ENCODE measurements at regions not wholly inside any gene's neighbourhood (a gene's known extent, or its start where the extent isn't known, plus 50 kb on each side); places are given as distances from the start of the nearest gene placed in this dataset.
"Not testable (repeated sequence)": the region's sequence is repeated elsewhere in the genome, so short reads cannot be mapped to it uniquely, and the experiment has no call there.

DNA sequence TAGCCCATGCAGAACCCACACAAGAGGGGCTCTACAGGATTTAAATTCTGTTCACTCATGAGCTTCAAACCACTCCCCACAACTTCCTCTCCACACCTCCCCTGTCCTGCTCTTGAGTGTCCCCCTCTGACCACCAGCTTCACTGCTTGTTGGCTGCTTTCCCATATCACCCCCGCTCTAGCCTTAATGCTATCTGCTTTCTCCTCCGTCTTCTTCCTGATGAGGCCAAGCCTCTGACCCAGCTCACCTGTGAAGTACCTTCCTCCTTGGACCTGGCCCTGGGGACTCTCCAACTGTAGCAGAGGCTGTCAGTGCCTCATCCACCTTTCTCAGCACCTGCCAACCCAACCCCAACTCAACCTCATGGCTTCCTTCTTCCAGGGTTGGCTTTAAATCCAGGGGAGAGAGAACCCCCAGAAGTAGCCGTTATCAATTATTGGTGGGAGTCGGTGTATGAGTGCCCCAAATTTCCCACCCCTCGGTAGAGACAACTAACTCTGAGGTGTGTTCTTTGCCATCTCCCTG is 174.8 kb downstream of the MINAR1 start:
- no peak for DNase-seq (ENCODE audit: low spot score)

GRCh38 chr15:79608066-79608864 is 176.1 kb downstream of the MINAR1 start:
- peak; percentile 20 for DNase-seq (ENCODE audit: low spot score)

- DNase-seq (ENCODE audit: low spot score) = no peak
Observed at GRCh38 chr15:79609506-79609905, 177.4 kb downstream of the MINAR1 start.

DNA sequence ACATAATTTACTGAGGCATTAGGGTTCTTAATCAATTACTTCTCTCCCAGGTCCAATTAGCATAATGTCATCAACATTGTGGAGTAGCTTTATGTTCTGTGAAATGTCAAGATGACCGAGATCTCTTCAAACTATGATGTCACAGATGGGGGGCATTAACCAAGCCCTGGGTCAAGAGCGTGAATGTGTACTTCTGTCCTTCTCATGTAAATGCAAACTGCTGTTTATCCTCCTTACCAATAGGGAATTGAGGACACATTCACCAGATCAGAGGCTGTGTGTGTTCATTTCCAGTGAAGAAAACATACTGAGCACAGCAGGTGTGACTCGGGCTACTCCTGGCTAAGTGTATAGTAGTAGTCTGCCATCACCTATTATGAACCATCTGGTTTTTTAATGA is 177.9 kb downstream of the MINAR1 start:
- DNase-seq (ENCODE audit: low spot score) = no peak

GRCh38 chr15:79615754-79616153 is 183.6 kb downstream of the MINAR1 start:
- DNase-seq (ENCODE audit: low spot score) = peak; percentile 15

GRCh38 chr15:79617071-79617470 is 184.9 kb downstream of the MINAR1 start:
- no peak for DNase-seq (ENCODE audit: low spot score)

DNA sequence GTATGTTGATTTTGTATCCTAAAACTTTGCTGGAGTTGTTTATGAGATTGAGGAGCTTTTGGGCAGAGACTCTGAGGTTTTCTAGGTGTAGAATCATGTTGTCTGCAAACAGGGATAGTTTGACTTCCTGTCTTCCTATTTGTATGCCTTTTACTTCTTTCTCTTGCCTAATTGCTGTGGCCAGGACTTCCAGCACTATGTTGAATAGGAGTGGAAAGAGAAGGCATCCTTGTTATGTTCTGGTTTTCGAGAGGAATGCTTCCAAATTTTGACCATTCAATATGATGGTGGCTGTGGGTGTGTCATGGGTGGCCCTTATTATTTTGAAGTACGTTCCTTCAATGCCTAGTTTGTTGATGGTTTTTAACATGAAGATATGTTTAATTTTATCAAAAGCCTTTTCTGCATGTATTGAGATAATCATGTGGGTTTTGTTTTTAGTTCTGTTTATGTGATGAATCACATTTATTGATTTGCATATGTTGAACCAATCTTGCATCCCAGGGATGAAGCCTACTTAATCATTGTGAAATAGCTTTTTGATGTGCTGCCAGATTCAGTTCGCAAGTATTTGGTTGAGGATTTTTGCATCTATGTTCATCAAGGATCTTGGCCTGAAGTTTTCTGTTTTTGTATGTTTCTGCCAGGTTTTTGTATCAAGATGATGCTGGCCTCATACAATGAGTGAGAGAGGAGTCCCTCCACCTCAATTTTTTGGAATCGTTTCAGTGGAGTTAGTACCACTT is 188.1 kb downstream of the MINAR1 start:
- DNase-seq (ENCODE audit: low spot score) = no peak

GRCh38 chr15:79621805-79622204 is 189.7 kb downstream of the MINAR1 start:
- DNase-seq (ENCODE audit: low spot score) = not testable (repeated sequence)

- no peak for DNase-seq (ENCODE audit: low spot score)
Observed at GRCh38 chr15:79623488-79623887, 191.4 kb downstream of the MINAR1 start.

- DNase-seq (ENCODE audit: low spot score) = no peak
Observed at GRCh38 chr15:79629687-79630086, 197.6 kb downstream of the MINAR1 start.

- no peak for DNase-seq (ENCODE audit: low spot score)
Observed at GRCh38 chr15:79632457-79632856, 200.3 kb downstream of the MINAR1 start.

GRCh38 chr15:79635149-79635771 is 203.1 kb downstream of the MINAR1 start:
- no peak for DNase-seq (ENCODE audit: low spot score)

DNA sequence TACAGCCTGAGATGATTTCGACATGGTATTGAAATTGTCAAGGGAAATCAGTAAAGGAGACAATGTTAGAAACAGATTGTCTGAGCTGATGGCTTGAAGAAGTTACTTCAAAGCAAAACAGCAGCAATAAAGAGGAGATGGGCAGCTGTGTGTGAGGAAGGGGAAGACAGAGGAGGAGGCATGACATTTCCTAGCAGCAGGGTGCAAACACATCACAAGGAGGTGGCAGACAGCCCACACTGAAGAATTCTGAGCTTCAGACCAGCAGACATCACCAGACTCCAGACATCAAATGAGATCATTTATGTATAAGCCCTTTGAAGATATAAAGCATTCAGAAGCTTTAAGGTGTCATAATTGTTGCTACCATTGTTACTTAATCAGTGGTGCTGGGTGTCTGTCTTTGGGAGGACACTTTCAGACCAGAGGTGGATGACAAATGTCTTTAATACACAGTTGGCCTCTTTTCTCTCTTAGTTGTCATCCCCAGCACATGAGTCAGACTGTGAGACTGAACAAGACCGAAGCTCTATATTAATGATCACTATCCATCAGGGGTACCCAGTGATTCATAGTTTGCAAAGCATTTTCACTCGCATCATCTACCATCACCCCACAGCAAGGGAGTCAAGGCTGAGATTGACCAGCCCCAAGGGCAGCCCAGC is 203.9 kb downstream of the MINAR1 start:
- no peak for DNase-seq (ENCODE audit: low spot score)

DNA sequence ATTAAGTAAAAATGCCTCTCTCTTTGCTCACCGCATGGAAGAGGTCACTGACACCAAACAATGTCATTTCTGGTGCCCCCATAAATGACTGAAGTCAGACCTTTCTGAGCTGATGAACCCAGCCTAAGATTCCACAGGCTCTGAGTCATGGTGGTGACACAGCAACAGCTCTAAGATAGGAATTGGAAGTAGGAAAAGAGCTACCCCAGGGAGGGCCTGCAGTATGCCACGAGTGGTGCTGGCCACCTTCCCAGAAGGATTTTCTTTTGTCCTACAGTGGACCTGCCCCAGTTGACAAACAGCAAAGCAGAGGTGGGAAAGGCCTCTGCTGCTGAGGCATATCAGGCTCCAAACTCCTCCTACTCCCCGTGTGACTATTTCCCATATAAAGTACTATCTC is 208.1 kb downstream of the MINAR1 start:
- DNase-seq (ENCODE audit: low spot score) = no peak

- DNase-seq (ENCODE audit: low spot score) = no peak
Observed at GRCh38 chr15:79641841-79642240, 209.7 kb downstream of the MINAR1 start.

GRCh38 chr15:79643393-79643792 is 211.3 kb downstream of the MINAR1 start:
- DNase-seq (ENCODE audit: low spot score) = no peak

DNA sequence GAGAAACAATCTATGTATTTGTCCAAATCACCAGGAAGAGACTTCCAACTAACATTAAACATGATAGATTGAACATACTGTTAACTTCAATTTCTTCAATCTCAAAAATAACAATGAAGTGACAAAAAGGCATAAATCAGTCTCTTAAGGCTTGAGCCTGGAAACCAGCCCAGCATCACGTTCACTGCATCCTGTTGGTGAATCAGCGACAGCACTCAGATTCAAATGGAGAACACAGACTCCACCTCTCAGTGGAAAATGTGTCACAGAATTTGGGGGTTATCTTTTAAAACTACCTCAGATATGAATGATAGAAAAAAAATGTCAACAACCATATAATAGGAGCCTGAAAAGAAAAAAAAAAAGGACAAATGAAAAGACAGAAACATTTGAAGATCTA is 212.0 kb downstream of the MINAR1 start:
- DNase-seq (ENCODE audit: low spot score) = no peak

GRCh38 chr15:79652972-79653371 is 220.8 kb downstream of the MINAR1 start:
- DNase-seq (ENCODE audit: low spot score) = not testable (repeated sequence)

DNA sequence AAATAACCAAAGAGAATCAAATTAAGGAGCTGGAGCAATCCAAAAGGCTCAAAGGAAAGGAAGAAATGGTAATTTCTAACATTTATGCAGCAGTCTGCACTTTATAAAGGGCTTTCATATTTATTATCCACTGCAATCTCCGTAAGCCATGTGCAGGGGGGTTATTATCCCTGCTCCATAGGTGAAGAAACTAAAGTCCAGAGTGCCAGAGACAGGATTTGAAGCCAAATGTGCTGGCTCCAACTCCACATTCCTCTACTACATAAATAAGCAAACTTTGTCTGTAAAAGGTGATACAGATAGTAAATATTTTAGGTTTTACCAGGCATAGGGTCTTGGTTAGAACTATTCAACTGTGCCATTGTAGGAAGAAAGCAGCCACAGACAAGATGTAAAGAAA is 221.4 kb downstream of the MINAR1 start:
- DNase-seq (ENCODE audit: low spot score) = no peak

- DNase-seq (ENCODE audit: low spot score) = no peak
Observed at GRCh38 chr15:79656151-79657000, 224.2 kb downstream of the MINAR1 start.

- DNase-seq (ENCODE audit: low spot score) = no peak
Observed at GRCh38 chr15:79657722-79658121, 225.6 kb downstream of the MINAR1 start.

Measured in Ammon's horn (tissue), 1 donor.